ENCODE measurements at regions not wholly inside any gene's neighbourhood (a gene's known extent, or its start where the extent isn't known, plus 50 kb on each side); places are given as distances from the start of the nearest gene placed in this dataset.
"Not testable (repeated sequence)": the region's sequence is repeated elsewhere in the genome, so short reads cannot be mapped to it uniquely, and the experiment has no call there.

DNA sequence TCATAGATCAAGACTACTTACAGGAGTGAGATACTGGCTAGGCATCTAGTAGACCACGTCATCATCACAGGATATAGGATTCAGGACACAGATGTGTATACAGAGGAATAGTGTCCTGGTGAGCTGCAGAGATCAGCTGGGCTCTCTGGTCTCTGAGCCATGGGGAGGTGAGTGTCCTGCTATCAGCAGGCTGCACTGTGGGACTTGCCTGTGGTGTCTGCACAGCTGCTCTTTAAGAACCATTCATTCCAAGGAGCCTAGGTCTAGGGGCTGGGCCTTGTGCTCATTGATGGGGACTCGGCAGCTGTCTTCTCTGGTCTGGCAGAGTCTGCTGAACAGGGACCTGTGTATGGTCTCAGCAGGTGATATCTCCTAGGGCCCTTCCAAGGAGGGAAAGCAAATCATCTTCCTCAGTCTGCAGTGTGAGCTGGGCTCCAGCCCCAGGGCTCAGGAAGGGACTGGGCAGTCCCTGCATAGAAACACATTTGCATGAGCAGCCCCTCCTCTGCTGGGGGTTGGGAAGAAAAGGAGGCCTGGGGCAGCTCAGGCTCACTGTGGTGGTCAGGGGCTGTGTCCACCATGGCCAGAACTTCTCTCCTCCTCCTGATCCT, 66.1 kb upstream of the VPREB1 start:
- H3K4me1 Mint-ChIP-seq (ENCODE audit: low read depth): no peaks in the 10 kb centered on the region
- H3K36me3 Mint-ChIP-seq (ENCODE audit: low read depth): no peaks in the 10 kb centered on the region
- H3K27ac Mint-ChIP-seq: no peak overlapping the region
- no peaks in the 10 kb centered on the region for H3K9me3 Mint-ChIP-seq
- H3K4me3 Mint-ChIP-seq: no peak overlapping the region
- H3K27me3 Mint-ChIP-seq: peaks cover 11% of the 10 kb centered on the region

DNA sequence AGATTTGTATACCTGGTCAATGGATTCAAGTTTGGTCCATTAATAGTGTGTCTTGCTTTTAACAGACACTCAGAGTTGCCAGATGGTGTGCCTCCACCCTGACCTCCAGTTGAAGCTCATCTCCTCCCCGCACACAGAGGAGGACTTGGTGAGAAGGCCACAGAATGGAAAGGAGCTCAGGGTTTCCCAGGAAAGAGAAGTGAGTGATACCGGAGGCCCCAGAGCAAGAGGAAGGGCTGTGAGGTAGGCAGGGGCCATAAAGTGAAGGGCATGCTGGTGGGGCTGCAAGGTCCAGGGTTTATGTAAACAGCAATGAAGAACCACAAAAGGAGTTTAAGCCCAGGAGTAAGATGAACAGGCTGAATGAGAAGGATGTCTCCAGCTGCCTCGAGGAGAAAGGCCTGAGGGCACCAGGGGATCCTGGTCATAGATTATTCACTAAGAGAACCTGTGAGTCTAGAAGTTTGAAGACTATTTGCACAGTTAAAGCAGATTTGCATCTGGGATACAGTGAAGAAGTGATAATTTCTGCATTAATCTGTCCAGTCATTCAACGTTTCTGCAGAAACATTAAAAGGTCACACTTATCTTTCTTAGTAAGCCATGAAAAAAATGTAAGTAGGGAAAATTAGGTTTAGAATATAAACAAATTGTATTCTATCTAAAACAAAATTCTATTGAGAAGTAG, 67.5 kb upstream of the VPREB1 start:
- H3K27me3 Mint-ChIP-seq: peaks cover 11% of the 10 kb centered on the region
- no peaks in the 10 kb centered on the region for H3K36me3 Mint-ChIP-seq (ENCODE audit: low read depth)

DNA sequence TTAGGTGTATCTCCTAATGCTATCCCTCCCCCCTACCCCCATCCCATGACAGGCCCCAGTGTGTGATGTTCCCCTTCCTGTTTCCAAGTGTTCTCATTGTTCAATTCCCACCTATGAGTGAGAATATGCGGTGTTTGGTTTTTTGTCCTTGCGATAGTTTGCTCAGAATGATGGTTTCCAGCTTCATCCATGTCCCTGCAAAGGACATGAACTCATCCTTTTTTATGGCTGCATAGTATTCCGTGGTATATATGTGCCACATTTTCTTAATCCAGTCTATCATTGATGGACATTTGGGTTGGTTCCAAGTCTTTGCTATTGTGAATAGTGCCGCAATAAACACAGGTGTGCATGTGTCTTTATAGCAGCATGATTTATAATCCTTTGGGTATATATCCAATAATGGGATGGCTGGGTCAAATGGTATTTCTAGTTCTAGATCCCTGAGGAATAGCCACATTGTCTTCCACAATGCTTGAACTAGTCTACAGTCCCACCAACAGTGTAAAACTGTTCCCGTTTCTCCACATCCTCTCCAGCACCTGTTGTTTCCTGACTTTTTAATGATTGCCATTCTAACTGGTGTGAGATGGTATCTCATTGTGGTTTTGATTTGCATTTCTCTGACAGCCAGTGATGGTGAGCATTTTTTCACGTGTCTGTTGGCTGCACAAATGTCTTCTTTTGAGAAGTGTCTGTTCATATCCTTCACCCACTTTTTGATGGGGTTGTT, 71.5 kb upstream of the VPREB1 start:
- not testable (repeated sequence) for H3K36me3 Mint-ChIP-seq (ENCODE audit: low read depth); H3K4me3 Mint-ChIP-seq; H3K27ac Mint-ChIP-seq; H3K9me3 Mint-ChIP-seq
- H3K27me3 Mint-ChIP-seq: peaks cover 11% of the 10 kb centered on the region
- peaks cover 17% of the 10 kb centered on the region for H3K4me1 Mint-ChIP-seq (ENCODE audit: low read depth)

More for the DNA sequence above, 67.5 kb upstream of the VPREB1 start:
- H3K9me3 Mint-ChIP-seq: no peaks in the 10 kb centered on the region
- no peak overlapping the region for H3K27ac Mint-ChIP-seq
- no peaks in the 10 kb centered on the region for H3K4me1 Mint-ChIP-seq (ENCODE audit: low read depth)
- H3K4me3 Mint-ChIP-seq: no peak overlapping the region

DNA sequence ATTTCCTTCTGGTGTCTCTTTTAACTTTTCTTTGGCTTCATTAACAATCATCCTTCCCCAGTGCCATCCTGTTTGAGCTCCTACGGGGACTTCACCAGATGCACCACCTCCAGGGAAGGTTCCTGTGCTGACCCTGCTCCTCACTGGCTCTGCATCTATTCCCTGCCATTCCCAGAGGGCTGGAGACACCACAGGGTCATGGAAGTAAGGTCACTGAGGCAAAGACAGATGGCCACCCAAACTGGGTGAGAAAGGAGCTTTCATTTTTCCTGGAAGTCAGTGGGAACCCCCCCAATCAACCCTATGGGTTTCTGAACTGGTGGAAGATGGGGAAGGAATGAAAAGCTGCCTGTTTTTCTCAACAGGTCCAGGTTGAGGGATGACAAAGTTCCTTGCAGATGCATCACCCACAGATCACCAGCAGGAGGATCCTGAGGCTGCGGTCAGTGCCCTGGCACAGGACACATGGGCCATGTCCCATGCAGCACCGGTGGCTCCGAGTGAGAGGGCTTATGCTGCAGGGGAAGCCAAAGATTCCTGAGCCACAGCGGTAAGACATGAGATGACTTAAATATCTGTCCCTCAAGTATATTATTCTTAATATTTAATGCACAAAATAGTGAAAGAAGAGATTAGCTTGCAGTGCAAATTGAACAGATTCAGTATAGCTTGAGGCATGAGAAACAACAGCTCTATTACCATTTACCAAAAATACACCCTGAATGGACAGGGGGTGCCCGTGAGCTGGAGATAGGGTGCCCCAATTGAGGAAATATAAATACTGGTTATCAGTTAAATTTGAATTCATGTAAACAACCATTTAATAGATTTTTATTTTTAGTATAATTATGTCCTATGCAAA, 73.0 kb upstream of the VPREB1 start:
- no peak overlapping the region for H3K27ac Mint-ChIP-seq
- H3K9me3 Mint-ChIP-seq: no peaks in the 10 kb centered on the region
- peaks cover 28% of the 10 kb centered on the region for H3K4me1 Mint-ChIP-seq (ENCODE audit: low read depth)
- H3K36me3 Mint-ChIP-seq (ENCODE audit: low read depth): no peaks in the 10 kb centered on the region
- H3K27me3 Mint-ChIP-seq: peaks cover 8% of the 10 kb centered on the region
- H3K4me3 Mint-ChIP-seq: no peak overlapping the region

GRCh38 chr22:22169923-22170322, 74.7 kb upstream of the VPREB1 start:
- peaks cover 3% of the 10 kb centered on the region for H3K27me3 Mint-ChIP-seq
- peak overlapping the region; percentile 27 for H3K4me3 Mint-ChIP-seq
- H3K36me3 Mint-ChIP-seq (ENCODE audit: low read depth): no peaks in the 10 kb centered on the region
- H3K4me1 Mint-ChIP-seq (ENCODE audit: low read depth): peaks cover 31% of the 10 kb centered on the region
- H3K27ac Mint-ChIP-seq: no peak overlapping the region
- H3K9me3 Mint-ChIP-seq: no peaks in the 10 kb centered on the region

DNA sequence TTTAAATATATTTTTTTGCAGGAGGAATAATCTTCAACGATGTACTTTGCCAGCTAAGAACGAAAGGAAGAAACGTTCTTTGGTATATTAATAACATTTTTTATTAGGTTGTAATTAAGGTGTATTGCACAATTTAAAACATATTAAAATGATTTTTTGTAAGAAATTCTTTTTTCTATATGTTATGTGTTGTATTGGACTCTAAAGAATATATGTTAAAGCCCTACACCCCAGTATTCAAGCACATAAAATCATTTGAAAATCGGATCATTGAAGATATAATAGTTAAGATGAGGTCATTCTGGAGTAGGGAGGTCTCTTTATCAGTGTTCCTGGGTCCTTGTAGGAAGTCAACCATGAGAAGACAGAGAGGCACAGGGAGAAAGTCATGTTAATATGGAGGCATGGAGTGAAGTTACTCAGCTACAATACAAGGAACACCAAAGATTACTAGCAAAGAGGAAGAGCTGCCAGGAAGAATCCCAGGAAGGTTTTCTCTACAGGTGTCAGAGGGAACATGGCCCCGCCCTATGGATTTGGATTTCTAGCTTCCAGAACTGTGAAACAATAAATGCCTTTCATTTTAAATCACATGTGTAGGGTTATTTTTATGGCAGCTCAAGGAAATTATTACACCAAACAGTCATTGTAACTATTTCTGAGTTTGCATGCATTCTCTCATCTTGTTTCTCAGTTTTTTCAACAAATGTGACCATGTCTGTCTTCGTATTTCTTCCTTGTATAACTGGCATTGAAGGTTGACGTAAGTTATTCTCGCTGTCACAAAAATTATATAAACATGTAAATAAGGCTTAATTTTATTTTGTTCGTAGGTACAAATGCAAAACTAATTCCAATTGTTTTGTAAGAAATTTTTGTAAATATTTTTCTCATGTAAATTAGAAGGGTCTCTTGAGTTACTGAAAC, 75.4 kb upstream of the VPREB1 start:
- Mint-ChIP-seq H3K4me1 (ENCODE audit: low read depth) (peaks cover 34% of the 10 kb centered on the region), H3K36me3 (ENCODE audit: low read depth) (no peaks in the 10 kb centered on the region), H3K9me3 (no peaks in the 10 kb centered on the region), H3K27ac (no peak overlapping the region), H3K27me3 (peaks cover 3% of the 10 kb centered on the region), H3K4me3 (no peak overlapping the region)

- Mint-ChIP-seq H3K27me3 (no peaks in the 10 kb centered on the region), H3K36me3 (ENCODE audit: low read depth) (no peaks in the 10 kb centered on the region), H3K4me1 (ENCODE audit: low read depth) (peaks cover 39% of the 10 kb centered on the region), H3K27ac (peak overlapping the region; percentile 76), H3K9me3 (no peaks in the 10 kb centered on the region), H3K4me3 (peak overlapping the region; percentile 67)
Observed at GRCh38 chr22:22168190-22168940, 76.2 kb upstream of the VPREB1 start.

- Mint-ChIP-seq H3K4me1 (ENCODE audit: low read depth) (peaks cover 39% of the 10 kb centered on the region), H3K4me3 (peak overlapping the region; percentile 67), H3K27ac (no peak overlapping the region), H3K9me3 (no peaks in the 10 kb centered on the region), H3K27me3 (no peaks in the 10 kb centered on the region), H3K36me3 (ENCODE audit: low read depth) (no peaks in the 10 kb centered on the region)
Observed at GRCh38 chr22:22167791-22168189, 76.8 kb upstream of the VPREB1 start.

DNA sequence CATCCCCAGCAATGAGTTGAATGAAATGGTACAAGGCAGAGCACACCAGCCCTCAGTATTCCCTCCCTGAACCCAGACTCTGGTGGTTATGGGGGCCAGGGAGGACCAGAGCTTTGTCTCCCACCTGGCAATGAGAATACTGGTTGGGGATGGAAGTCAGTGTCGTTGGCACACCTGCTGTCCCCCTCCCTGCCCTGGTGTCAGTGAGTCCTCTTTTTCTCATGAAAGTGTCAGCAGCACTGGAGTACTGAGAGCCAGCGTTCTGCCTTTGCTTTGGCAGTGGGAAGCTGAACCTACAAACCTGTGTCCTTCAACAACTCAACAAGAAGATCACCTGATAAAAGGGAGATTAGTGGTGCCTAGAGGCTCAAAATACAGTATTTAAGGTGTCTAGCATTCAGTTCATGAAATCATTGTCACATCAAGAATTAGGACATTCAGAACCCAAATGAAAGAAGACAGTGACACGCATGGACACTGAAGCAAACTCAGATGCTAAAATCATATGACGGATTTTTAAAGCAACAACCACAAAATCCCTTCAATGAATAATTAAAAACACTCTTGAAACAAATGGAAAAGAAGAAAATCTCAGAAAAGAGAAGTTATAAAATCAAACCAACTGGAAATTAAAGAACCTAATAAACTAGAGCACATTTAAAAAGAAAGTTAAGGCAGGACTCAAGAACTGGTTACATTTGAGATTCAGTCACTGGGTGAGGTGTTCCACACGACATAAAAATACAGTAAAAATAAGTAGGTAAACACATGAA, 77.5 kb upstream of the VPREB1 start:
- no peak overlapping the region for H3K27ac Mint-ChIP-seq
- H3K4me1 Mint-ChIP-seq (ENCODE audit: low read depth): peaks cover 42% of the 10 kb centered on the region
- H3K9me3 Mint-ChIP-seq: no peaks in the 10 kb centered on the region
- H3K27me3 Mint-ChIP-seq: peaks cover 3% of the 10 kb centered on the region
- no peak overlapping the region for H3K4me3 Mint-ChIP-seq
- H3K36me3 Mint-ChIP-seq (ENCODE audit: low read depth): no peaks in the 10 kb centered on the region

DNA sequence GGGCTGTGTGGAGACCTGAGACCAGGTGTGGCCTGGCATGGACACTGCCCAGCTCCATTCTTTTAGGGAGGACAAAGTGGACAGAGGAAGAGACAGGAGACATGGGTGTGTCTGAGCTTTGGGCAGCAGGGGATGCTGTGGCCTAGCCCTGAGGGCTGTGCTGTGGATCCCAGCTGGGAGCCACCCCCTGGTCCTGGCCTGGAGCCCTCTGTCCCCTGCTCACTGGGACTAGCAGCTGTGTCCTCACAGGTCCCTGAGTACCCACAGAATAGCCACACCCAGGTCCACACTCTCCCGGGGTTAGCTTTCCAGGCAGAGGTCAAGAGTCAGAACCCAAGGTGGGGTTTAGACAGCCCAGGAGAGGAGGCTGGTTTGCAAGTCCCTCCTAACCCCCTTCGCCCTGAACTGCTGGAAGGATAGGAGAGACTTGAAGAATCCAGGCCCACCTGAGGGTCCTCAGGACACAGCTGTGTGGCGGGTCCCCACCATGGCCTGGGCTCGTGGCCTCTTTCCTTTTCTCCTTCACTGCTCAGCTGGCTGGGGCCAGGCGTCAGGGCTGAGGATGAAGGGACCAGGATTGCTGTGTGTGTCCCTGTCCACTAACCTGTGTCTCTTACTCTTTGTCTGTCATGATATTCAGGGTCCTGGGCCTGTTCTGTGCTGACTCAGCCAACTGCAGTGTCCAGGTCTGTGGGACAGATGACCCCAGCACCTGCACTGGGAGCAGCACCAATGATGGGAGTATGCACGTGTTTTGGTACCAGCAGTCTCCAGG, 78.5 kb upstream of the VPREB1 start:
- H3K36me3 Mint-ChIP-seq (ENCODE audit: low read depth): no peaks in the 10 kb centered on the region
- peaks cover 44% of the 10 kb centered on the region for H3K4me1 Mint-ChIP-seq (ENCODE audit: low read depth)
- H3K9me3 Mint-ChIP-seq: no peaks in the 10 kb centered on the region
- H3K27me3 Mint-ChIP-seq: peaks cover 4% of the 10 kb centered on the region
- H3K27ac Mint-ChIP-seq: peak overlapping the region; percentile 36
- H3K4me3 Mint-ChIP-seq: no peak overlapping the region

GRCh38 chr22:22164541-22165272, 79.9 kb upstream of the VPREB1 start:
- no peaks in the 10 kb centered on the region for H3K9me3 Mint-ChIP-seq
- no peak overlapping the region for H3K4me3 Mint-ChIP-seq
- H3K27me3 Mint-ChIP-seq: peaks cover 7% of the 10 kb centered on the region
- no peaks in the 10 kb centered on the region for H3K36me3 Mint-ChIP-seq (ENCODE audit: low read depth)
- H3K4me1 Mint-ChIP-seq (ENCODE audit: low read depth): peaks cover 37% of the 10 kb centered on the region
- no peak overlapping the region for H3K27ac Mint-ChIP-seq
